Fibroblast of lung (primary cell): ENCODE measurements at regions not wholly inside any gene's neighbourhood (a gene's known extent, or its start where the extent isn't known, plus 50 kb on each side); places are given as distances from the start of the nearest gene placed in this dataset.

Experiments used
- EZH2 ChIP-seq: IDR thresholded peaks from 2 replicates; pipeline ENCODE4 v1.5.1; 2012; ENCODE audit warnings: low read length, control low read depth, mild to moderate bottlenecking; ENCODE audit errors: missing control alignments
- TF ChIP-seq, protein P1 (sequence below), 2 donors: IDR thresholded peaks in 1 of 2; conservative IDR thresholded peaks in 1 of 2; 1 replicate in 1 of 2; 2 replicates in 1 of 2; pipeline ENCODE4 v1.5.1; 2011 to 2012; ENCODE audit warnings: low read length in 2 of 2, control low read depth in 1 of 2, inconsistent platforms in 1 of 2, low read depth in 1 of 2, mild to moderate bottlenecking in 1 of 2

DNA sequence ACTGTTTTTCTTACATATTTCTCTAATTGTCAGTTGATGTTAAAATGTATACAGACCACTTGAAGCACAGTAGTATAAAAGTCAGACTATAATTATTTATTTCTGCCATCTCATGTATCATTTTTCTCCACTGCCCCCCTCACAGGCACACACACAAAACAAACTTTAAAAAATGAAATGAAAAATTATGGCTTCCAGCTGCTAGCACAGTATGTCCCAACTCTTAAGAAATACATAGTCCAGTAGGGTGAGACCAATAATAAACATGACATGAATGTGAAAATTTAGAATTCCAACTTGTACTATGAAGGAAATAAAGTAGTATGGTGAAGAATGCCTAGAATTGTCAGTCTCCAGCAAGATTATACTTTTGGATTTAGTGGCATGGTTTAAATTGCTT is 1247.9 kb downstream of the JRKL start:
- TF ChIP-seq, protein P1, sequence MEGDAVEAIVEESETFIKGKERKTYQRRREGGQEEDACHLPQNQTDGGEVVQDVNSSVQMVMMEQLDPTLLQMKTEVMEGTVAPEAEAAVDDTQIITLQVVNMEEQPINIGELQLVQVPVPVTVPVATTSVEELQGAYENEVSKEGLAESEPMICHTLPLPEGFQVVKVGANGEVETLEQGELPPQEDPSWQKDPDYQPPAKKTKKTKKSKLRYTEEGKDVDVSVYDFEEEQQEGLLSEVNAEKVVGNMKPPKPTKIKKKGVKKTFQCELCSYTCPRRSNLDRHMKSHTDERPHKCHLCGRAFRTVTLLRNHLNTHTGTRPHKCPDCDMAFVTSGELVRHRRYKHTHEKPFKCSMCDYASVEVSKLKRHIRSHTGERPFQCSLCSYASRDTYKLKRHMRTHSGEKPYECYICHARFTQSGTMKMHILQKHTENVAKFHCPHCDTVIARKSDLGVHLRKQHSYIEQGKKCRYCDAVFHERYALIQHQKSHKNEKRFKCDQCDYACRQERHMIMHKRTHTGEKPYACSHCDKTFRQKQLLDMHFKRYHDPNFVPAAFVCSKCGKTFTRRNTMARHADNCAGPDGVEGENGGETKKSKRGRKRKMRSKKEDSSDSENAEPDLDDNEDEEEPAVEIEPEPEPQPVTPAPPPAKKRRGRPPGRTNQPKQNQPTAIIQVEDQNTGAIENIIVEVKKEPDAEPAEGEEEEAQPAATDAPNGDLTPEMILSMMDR (conservative IDR thresholded peaks at IDR 0.05 in 1 of 2, IDR thresholded peaks at IDR 0.05 in 1 of 2; ENCODE audit: low read depth in 1 of 2, low read length in 2 of 2) = no peak
- no peak for TF ChIP-seq EZH2
